B cell (primary cell): ENCODE measurements at regions not wholly inside any gene's neighbourhood (a gene's known extent, or its start where the extent isn't known, plus 50 kb on each side); places are given as distances from the start of the nearest gene placed in this dataset.

Source experiments
- CTCF ChIP-seq: fragments of 200-600 bp; IDR thresholded peaks from one replicate; pipeline ENCODE4 v1.8.0; 2022; ENCODE audit warnings: antibody characterized with exemption, mild to moderate bottlenecking
- EZH2 ChIP-seq: IDR thresholded peaks from 2 replicates; pipeline ENCODE4 v1.6.1; 2012; ENCODE audit warnings: borderline replicate concordance, low read depth, mild to moderate bottlenecking, moderate library complexity, low read length; ENCODE audit not compliant: insufficient read depth, poor library complexity, severe bottlenecking

DNA sequence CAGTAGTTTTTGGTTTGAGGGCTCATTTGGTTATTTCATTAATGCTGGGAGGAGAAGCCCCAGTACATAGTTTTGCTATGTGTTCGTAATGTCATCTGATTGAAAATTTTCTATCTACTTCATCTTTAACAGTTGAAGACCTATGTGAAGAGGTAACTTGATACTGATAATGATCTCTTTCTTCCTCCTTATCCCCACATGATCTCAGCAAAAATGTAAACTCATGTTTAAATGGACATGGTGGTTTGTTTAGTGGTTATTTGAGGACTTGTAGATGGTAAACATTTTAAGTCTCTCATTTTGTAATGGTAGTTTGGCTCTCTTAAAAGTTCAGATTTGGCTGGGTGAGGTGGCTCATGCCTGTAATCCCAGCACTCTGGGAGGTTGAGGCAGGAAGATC, 53.7 kb upstream of the SPTBN2 start:
- no peak for TF ChIP-seq CTCF
- no peak for TF ChIP-seq EZH2
